ENCODE measurements at regions not wholly inside any gene's neighbourhood (a gene's known extent, or its start where the extent isn't known, plus 50 kb on each side); places are given as distances from the start of the nearest gene placed in this dataset.

DNA sequence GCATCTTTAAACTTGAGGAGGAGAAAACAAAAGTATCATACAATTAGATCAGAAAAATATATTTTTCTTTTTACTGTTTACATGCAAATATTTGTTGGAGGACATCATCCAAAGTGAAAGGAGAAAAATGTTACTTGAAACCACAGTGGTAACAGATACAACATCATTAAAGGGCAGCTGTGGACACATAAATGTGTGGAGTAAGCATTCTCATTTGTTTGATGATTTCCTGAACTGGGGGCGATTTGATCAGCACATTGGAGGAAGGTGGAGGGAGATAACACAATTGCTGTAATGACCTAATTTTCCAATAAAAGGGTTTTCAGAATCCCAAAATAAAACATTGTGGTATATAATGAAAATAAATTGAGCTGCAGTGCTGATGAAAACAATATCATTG lies 314.5 kb upstream of the HS3ST1 start:
- no peak for TF ChIP-seq SP1 (IDR thresholded peaks at IDR 0.05; ENCODE audit: low read depth, low read length)
- no peak for TF ChIP-seq SIN3A (conservative IDR thresholded peaks at IDR 0.05 in 1 of 2, IDR thresholded peaks at IDR 0.05 in 1 of 2; ENCODE audit: low read depth in 1 of 2, low read length in 2 of 2)
- no peak for TF ChIP-seq EZH2 (IDR thresholded peaks at IDR 0.05; ENCODE audit: low read depth, low read length, severe bottlenecking)
- TF ChIP-seq, protein P1, sequence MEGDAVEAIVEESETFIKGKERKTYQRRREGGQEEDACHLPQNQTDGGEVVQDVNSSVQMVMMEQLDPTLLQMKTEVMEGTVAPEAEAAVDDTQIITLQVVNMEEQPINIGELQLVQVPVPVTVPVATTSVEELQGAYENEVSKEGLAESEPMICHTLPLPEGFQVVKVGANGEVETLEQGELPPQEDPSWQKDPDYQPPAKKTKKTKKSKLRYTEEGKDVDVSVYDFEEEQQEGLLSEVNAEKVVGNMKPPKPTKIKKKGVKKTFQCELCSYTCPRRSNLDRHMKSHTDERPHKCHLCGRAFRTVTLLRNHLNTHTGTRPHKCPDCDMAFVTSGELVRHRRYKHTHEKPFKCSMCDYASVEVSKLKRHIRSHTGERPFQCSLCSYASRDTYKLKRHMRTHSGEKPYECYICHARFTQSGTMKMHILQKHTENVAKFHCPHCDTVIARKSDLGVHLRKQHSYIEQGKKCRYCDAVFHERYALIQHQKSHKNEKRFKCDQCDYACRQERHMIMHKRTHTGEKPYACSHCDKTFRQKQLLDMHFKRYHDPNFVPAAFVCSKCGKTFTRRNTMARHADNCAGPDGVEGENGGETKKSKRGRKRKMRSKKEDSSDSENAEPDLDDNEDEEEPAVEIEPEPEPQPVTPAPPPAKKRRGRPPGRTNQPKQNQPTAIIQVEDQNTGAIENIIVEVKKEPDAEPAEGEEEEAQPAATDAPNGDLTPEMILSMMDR (IDR thresholded peaks at IDR 0.05; ENCODE audit: control extremely low read depth in 1 of 3, insufficient read depth in 1 of 3, low read depth in 1 of 3, low read length in 3 of 3) = no peak
